ENCODE measurements at regions not wholly inside any gene's neighbourhood (a gene's known extent, or its start where the extent isn't known, plus 50 kb on each side); places are given as distances from the start of the nearest gene placed in this dataset.

GRCh38 chr5:174431504-174431903 is 292.9 kb upstream of the MSX2 start:
- TF ChIP-seq TAF1 (IDR thresholded peaks at IDR 0.05; ENCODE audit: low read depth, low read length) (no peak), POLR2A (IDR thresholded peaks at IDR 0.05; ENCODE audit: low read depth, low read length) (no peak)

Measured in GM12891 (cell line).